Activated T-helper 1 cell treated with anti-CD3 and anti-CD28 coated beads, Interleukin-12 subunit alpha, Interleukin-12 subunit beta, Interleukin-2, Interleukin-4 antibody, amounts not matched to agents 30 ng/mL and 10 ng/mL and 1 ng/mL, durations not matched to agents 14 hours and 24 hours and 36 hours (primary cell): ENCODE measurements at regions not wholly inside any gene's neighbourhood (a gene's known extent, or its start where the extent isn't known, plus 50 kb on each side); places are given as distances from the start of the nearest gene placed in this dataset.

Experiments used
- DNase-seq: peaks from one replicate; pipeline ENCODE4 v3.0.0; 2021; ENCODE audit warnings: low spot score
- H3K27ac Mint-ChIP-seq: one replicate; pipeline ENCODE4 v1.8.0; 2021; ENCODE audit warnings: mild to moderate bottlenecking, mixed read lengths
- H3K27me3 Mint-ChIP-seq: one replicate; pipeline ENCODE4 v1.8.0; 2022; ENCODE audit warnings: mild to moderate bottlenecking, moderate library complexity, mixed read lengths; ENCODE audit not compliant: insufficient read depth
- H3K36me3 Mint-ChIP-seq: one replicate; pipeline ENCODE4 v1.8.0; 2021; ENCODE audit warnings: low read depth, mixed read lengths
- H3K4me1 Mint-ChIP-seq: one replicate; pipeline ENCODE4 v1.8.0; 2021; ENCODE audit warnings: low read depth, mixed read lengths
- H3K4me3 Mint-ChIP-seq: one replicate; pipeline ENCODE4 v1.8.0; 2021; ENCODE audit warnings: mild to moderate bottlenecking, moderate library complexity, mixed read lengths
- H3K9me3 Mint-ChIP-seq: one replicate; pipeline ENCODE4 v1.8.0; 2021; ENCODE audit warnings: mixed read lengths
- intact Hi-C: fragments of 100-400 bp; cut with micrococcal nuclease; formaldehyde crosslinking; loops from one replicate; pipeline ENCODE4 v1.15.1; 2024

- Mint-ChIP-seq H3K4me1 (peaks cover 11% of the 10 kb centered on the region), H3K27me3 (peaks cover 13% of the 10 kb centered on the region), H3K36me3 (no peaks in the 10 kb centered on the region), H3K4me3 (no peak overlapping the region), H3K27ac (no peak overlapping the region), H3K9me3 (peaks cover 13% of the 10 kb centered on the region)
- intact Hi-C loops = loop anchor here (1.0 kb wide), 1 partner anchor 69 kb away; no protein-coding TSS in a partner anchor
- DNase-seq = no peak
Measured at GRCh38 chr11:95487391-95487790, 256.4 kb upstream of the SESN3 start.

GRCh38 chr11:95486979-95487378 lies 256.0 kb upstream of the SESN3 start:
- peaks cover 13% of the 10 kb centered on the region for H3K27me3 Mint-ChIP-seq
- no peak for DNase-seq
- H3K4me1 Mint-ChIP-seq = peaks cover 11% of the 10 kb centered on the region
- H3K36me3 Mint-ChIP-seq = no peaks in the 10 kb centered on the region
- peaks cover 13% of the 10 kb centered on the region for H3K9me3 Mint-ChIP-seq
- no peak overlapping the region for H3K4me3 Mint-ChIP-seq
- H3K27ac Mint-ChIP-seq = no peak overlapping the region
- intact Hi-C loops = loop anchor here (1.0 kb wide), 1 partner anchor 69 kb away; no protein-coding TSS in a partner anchor

GRCh38 chr11:95486466-95486865 lies 255.5 kb upstream of the SESN3 start:
- Mint-ChIP-seq H3K4me1 (peaks cover 11% of the 10 kb centered on the region), H3K36me3 (no peaks in the 10 kb centered on the region), H3K4me3 (no peak overlapping the region), H3K9me3 (peaks cover 8% of the 10 kb centered on the region), H3K27me3 (peaks cover 9% of the 10 kb centered on the region), H3K27ac (no peak overlapping the region)
- DNase-seq = no peak
- intact Hi-C loops = no loop called here

GRCh38 chr11:95485115-95485900 lies 254.3 kb upstream of the SESN3 start:
- no peak for DNase-seq
- no peak overlapping the region for H3K27ac Mint-ChIP-seq
- intact Hi-C loops = no loop called here
- H3K27me3 Mint-ChIP-seq = peaks cover 5% of the 10 kb centered on the region
- H3K9me3 Mint-ChIP-seq = peaks cover 3% of the 10 kb centered on the region
- H3K4me3 Mint-ChIP-seq = no peak overlapping the region
- H3K36me3 Mint-ChIP-seq = no peaks in the 10 kb centered on the region
- peaks cover 11% of the 10 kb centered on the region for H3K4me1 Mint-ChIP-seq

- intact Hi-C loops = no loop called here
- DNase-seq = no peak
- Mint-ChIP-seq H3K27ac (no peak overlapping the region), H3K36me3 (no peaks in the 10 kb centered on the region), H3K9me3 (no peaks in the 10 kb centered on the region), H3K27me3 (peaks cover 5% of the 10 kb centered on the region), H3K4me3 (no peak overlapping the region), H3K4me1 (peaks cover 11% of the 10 kb centered on the region)
Measured at GRCh38 chr11:95483339-95483738, 252.3 kb upstream of the SESN3 start.

GRCh38 chr11:95478003-95478402 lies 247.0 kb upstream of the SESN3 start:
- Mint-ChIP-seq H3K4me1 (no peaks in the 10 kb centered on the region), H3K36me3 (no peaks in the 10 kb centered on the region), H3K9me3 (no peaks in the 10 kb centered on the region)

GRCh38 chr11:95469258-95469657 lies 238.3 kb upstream of the SESN3 start:
- Mint-ChIP-seq H3K9me3 (peaks cover 3% of the 10 kb centered on the region), H3K4me3 (no peak overlapping the region), H3K27ac (no peak overlapping the region), H3K4me1 (no peaks in the 10 kb centered on the region), H3K36me3 (peaks cover 2% of the 10 kb centered on the region), H3K27me3 (peaks cover 1% of the 10 kb centered on the region)
- DNase-seq = no peak
- intact Hi-C loops = no loop called here

More at GRCh38 chr11:95478003-95478402, 247.0 kb upstream of the SESN3 start:
- no peak overlapping the region for H3K27ac Mint-ChIP-seq
- H3K4me3 Mint-ChIP-seq = no peak overlapping the region
- H3K27me3 Mint-ChIP-seq = peaks cover 2% of the 10 kb centered on the region
- DNase-seq = no peak
- intact Hi-C loops = no loop called here

GRCh38 chr11:95466416-95466815 lies 235.4 kb upstream of the SESN3 start:
- H3K4me1 Mint-ChIP-seq = no peaks in the 10 kb centered on the region
- H3K4me3 Mint-ChIP-seq = no peak overlapping the region
- DNase-seq = no peak
- no peaks in the 10 kb centered on the region for H3K27me3 Mint-ChIP-seq
- H3K27ac Mint-ChIP-seq = no peak overlapping the region
- peaks cover 11% of the 10 kb centered on the region for H3K9me3 Mint-ChIP-seq
- intact Hi-C loops = no loop called here
- H3K36me3 Mint-ChIP-seq = peaks cover 2% of the 10 kb centered on the region

- Mint-ChIP-seq H3K4me1 (no peaks in the 10 kb centered on the region), H3K9me3 (peaks cover 12% of the 10 kb centered on the region), H3K27me3 (no peaks in the 10 kb centered on the region), H3K36me3 (peaks cover 2% of the 10 kb centered on the region), H3K27ac (no peak overlapping the region), H3K4me3 (no peak overlapping the region)
- no peak for DNase-seq
- intact Hi-C loops = no loop called here
Measured at GRCh38 chr11:95465887-95466286, 234.9 kb upstream of the SESN3 start.

GRCh38 chr11:95461858-95462257 lies 230.9 kb upstream of the SESN3 start:
- DNase-seq = no peak
- Mint-ChIP-seq H3K9me3 (peaks cover 15% of the 10 kb centered on the region), H3K4me3 (no peak overlapping the region), H3K36me3 (no peaks in the 10 kb centered on the region), H3K27me3 (no peaks in the 10 kb centered on the region), H3K4me1 (no peaks in the 10 kb centered on the region), H3K27ac (no peak overlapping the region)
- intact Hi-C loops = no loop called here

GRCh38 chr11:95461348-95461747 lies 230.3 kb upstream of the SESN3 start:
- Mint-ChIP-seq H3K4me1 (no peaks in the 10 kb centered on the region), H3K36me3 (no peaks in the 10 kb centered on the region), H3K9me3 (peaks cover 15% of the 10 kb centered on the region), H3K4me3 (no peak overlapping the region), H3K27ac (no peak overlapping the region), H3K27me3 (no peaks in the 10 kb centered on the region)
- intact Hi-C loops = no loop called here
- DNase-seq = no peak

GRCh38 chr11:95459291-95460042 lies 228.5 kb upstream of the SESN3 start:
- no peak overlapping the region for H3K4me3 Mint-ChIP-seq
- H3K27ac Mint-ChIP-seq = no peak overlapping the region
- intact Hi-C loops = no loop called here
- H3K27me3 Mint-ChIP-seq = no peaks in the 10 kb centered on the region
- no peaks in the 10 kb centered on the region for H3K36me3 Mint-ChIP-seq
- peaks cover 14% of the 10 kb centered on the region for H3K4me1 Mint-ChIP-seq
- no peak for DNase-seq
- peaks cover 15% of the 10 kb centered on the region for H3K9me3 Mint-ChIP-seq

- H3K4me1 Mint-ChIP-seq = peaks cover 14% of the 10 kb centered on the region
- intact Hi-C loops = no loop called here
- H3K4me3 Mint-ChIP-seq = no peak overlapping the region
- no peaks in the 10 kb centered on the region for H3K36me3 Mint-ChIP-seq
- no peaks in the 10 kb centered on the region for H3K27me3 Mint-ChIP-seq
- no peak overlapping the region for H3K27ac Mint-ChIP-seq
- H3K9me3 Mint-ChIP-seq = peaks cover 11% of the 10 kb centered on the region
- DNase-seq = no peak
Measured at GRCh38 chr11:95456714-95457491, 225.9 kb upstream of the SESN3 start.
